GM19035 (cell line): ENCODE measurements at regions not wholly inside any gene's neighbourhood (a gene's known extent, or its start where the extent isn't known, plus 50 kb on each side); places are given as distances from the start of the nearest gene placed in this dataset.

Experiments used
- ATAC-seq: cut with Tn5 transposase; IDR thresholded peaks from one replicate; pipeline ENCODE4 v1.9.1; 2021; ENCODE audit not compliant: unreplicated experiment

DNA sequence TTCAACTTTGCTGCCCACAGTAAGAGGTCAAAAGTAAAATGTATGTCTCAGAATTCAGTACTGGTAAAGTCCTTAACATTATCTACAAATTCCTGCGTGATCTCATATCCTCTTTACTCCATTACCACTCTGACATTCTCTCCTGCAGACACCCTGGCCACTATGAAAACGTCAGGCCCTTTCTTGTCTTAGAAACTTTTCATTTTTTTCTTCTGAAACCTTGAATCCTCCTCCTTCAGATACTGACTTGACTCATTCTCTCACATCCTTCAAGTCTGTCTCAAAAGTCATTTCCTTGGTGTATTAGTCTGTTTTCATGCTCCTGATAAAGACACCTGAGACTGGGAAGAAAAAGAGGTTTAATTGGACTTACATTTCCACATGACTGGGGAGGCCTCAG, 262.3 kb downstream of the POU4F1 start:
- ATAC-seq, result peak; percentile 89

DNA sequence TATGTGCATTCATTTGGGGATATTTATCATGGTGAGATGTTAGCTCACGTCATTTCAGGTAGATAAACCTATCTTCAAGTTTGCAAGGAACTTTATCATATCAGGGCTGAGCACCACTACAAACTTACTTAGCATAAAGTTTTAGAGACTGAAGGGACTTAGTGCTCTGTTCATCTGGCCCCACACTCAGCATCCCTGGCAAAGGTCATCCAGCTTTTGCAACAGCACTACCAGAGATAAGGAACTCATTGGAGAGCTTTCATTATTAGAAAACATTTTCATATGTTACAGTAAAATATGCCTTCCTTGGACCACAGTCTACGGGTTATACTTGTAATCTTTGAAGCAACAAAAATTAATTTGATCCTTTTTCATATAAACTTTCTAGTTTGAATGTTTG, 263.4 kb downstream of the POU4F1 start:
- ATAC-seq, result no peak

- no peak for ATAC-seq
Measured at GRCh38 chr13:78334059-78334458, 269.3 kb downstream of the POU4F1 start.

DNA sequence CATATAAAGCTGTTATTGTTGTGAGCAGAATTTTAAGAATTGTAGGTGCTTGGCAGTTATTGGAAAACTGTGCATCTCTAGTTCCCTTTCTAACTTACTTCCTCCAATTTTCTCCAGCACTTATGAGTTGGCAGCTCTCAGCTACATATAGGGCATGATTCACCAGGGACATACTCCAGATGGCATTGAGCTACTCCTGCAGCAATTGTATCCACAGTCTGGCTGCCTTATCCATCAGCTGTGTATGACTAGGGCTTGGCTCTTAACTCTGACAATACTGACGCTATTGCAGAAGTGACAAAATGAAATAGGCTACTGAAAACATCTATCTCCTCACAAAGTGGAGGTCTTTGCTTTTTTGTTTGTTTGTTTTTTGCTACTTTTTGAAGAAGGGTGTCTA, 276.7 kb downstream of the POU4F1 start:
- ATAC-seq, result no peak

DNA sequence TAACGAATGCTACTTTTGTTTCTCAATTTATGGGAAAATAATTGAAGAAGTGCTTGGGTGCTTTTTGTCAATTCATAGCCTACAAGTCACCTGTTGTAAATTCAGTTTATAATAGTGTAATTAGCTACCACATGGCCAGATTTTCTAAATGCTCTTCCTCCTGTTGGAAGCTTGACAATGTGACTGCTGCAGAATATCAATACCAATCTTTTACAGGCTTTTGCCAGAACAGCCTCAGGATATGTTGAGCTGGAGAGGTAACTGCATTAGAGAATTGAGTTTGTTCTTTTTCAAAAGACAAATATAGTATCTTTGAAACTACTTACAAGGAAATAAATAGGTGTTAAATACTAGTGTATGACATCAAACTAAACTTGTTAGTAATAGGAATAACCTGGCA, 277.8 kb downstream of the POU4F1 start:
- ATAC-seq, result no peak

- no peak for ATAC-seq
Measured at GRCh38 chr13:78323848-78324247, 279.5 kb downstream of the POU4F1 start.

DNA sequence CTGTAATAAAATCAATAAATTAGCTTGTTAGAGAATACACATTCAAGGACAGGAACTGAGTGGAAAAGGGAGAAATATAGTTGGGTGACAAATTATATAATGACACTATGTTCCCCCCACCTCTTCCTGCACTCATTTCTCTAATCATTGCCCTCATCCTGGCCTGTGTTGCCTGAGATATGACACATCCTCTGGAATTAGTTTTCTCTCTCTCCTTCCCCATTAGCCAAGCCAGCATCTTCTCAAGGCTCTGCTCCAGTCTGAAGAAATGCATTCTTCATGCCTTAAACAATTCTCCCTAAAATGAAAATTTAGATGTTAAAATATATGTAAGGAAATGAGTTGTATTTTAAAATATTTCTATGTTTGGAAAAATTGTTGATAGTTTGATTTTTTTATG, 280.3 kb downstream of the POU4F1 start:
- no peak for ATAC-seq

- no peak for ATAC-seq
Measured at GRCh38 chr13:78319101-78319627, 284.2 kb downstream of the POU4F1 start.

- no peak for ATAC-seq
Measured at GRCh38 chr13:78317030-78317429, 286.3 kb downstream of the POU4F1 start.

DNA sequence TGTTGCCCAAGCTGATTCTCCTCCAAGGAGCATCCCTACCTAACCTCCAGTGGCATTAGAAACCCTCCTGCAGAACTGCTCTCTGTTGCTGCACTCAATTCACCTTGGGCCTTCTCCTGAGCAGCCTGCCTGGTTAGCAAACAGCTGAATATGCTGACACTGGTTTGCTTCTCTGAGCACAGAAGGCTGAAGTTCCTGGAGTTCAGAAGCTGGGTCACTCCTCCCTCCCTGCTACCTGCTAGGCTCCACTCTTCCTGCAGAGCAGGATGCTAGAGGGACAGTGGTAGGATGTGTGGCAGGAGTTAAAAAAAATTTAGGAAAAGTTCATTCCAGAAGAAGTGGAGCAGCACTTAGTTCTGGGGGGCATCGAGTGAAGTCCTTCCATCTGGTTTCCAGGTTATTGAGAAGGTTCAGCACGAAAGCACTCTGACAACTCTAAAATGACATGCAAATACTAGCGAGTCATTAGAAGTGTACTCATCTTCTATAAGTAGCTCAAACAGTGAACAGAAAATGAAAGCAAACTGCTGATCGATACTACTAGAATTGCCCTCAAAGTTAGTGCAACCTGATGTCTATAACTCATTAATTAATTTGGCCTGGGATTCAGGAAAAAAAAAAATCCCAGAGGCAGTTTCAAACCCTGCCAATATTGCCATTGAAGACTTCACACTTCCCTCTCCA, 293.7 kb downstream of the POU4F1 start:
- ATAC-seq, result peak; percentile 94

GRCh38 chr13:78306519-78307206, 296.7 kb downstream of the POU4F1 start:
- no peak for ATAC-seq

- no peak for ATAC-seq
Measured at GRCh38 chr13:78305171-78305570, 298.2 kb downstream of the POU4F1 start.

DNA sequence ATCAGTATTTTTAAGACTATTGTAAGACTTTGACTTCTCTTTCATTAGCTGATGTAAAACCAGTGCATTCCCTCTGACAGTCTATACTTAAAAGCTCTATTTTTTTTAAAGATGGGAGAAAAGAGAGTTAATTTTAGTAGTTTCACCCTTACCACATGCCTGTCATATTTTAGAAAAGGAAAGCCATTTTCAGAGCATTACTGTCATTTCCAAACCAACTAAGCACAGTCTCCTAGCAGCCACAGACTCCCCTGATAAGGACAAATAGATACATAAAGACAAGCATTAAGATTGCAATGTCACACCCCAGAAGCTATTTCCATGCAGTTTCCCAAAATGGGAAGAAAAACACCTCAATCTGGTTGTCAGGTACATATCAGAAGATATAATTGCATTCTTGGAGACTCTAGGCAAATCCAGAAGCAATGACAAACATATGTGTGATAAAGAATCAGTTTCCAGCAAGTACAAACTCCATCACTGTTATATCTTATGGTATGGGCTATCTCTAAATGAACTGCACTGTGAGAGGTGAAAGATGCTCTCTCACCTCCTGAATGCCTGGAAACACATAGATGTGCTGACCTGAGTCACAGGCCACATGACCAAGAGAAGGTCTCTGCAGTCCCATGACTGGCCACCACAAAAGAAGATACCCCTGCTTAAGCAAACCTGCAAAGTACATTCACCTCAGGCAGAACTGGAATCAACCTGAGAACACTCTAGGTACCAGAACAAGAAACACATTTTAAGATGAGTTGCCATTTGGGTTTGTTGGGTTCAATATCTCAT, 303.3 kb downstream of the POU4F1 start:
- peak; percentile 80 for ATAC-seq

DNA sequence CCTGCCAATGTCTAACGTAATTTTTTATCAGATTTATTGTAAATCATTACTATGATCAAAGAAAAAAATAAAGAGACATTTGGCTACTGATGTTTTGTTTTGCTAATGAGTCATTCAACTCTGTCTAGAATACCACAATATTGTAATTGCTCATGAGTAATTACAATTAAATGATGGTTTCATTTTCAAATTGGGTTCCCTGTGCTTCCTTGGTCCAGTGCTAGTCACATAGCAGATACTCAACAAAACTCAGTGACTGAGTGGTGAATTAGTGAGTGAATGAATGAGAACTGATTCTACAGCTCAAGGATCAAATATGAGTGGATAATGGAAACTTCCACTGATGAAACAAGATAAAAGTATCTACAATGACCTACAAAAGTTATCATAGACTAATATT, 304.7 kb downstream of the POU4F1 start:
- no peak for ATAC-seq

DNA sequence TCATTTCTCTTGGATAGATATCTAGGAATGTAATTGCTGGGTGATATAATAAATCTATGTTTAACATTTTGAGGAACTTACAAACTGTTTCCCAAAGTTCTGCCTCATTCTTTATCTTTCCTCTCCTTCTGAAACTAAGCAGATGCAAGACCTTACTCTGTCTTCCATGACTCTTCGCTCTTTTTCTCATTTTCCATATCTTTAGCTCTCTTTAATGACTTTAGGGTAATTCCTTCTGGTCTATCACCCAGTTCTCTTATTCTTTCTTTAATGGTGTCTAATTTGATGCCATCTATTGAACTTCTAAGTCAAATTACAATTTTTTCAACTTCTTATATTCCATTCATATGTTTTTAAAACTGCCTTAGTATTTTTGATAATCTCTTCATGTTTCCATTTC, 316.6 kb downstream of the POU4F1 start:
- no peak for ATAC-seq

- no peak for ATAC-seq
Measured at GRCh38 chr13:78265098-78265497, 338.3 kb downstream of the POU4F1 start.

GRCh38 chr13:78258304-78258703, 339.7 kb upstream of the EDNRB start:
- no peak for ATAC-seq

GRCh38 chr13:78256484-78256883, 337.9 kb upstream of the EDNRB start:
- no peak for ATAC-seq

DNA sequence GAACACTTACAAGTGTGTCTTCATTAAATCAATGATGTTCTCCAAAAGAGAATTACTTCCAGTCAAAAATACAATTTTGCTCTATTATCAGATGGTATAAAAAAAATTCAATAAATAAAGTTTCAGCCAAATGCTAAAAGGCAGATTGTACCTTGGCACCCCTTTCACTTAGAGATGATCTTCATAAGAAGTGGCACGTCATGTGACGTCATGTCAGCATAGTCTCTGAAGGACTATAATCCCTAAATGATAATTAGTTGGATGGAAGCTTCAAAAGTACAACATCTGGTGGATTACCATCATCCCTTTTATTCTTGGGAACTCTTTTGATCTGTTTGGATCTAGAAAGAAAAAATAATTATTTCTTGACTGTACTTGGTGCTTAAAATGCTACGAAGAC, 335.5 kb upstream of the EDNRB start:
- ATAC-seq, result no peak

- ATAC-seq, result no peak
Measured at GRCh38 chr13:78247362-78247761, 328.7 kb upstream of the EDNRB start.

GRCh38 chr13:78241278-78241919, 322.8 kb upstream of the EDNRB start:
- no peak for ATAC-seq
